ENCODE measurements at regions not wholly inside any gene's neighbourhood (a gene's known extent, or its start where the extent isn't known, plus 50 kb on each side); places are given as distances from the start of the nearest gene placed in this dataset.

GRCh38 chr6:25142506-25142905, 136.7 kb upstream of the CARMIL1 start:
- no peak for DNase-seq (ENCODE audit: low read depth)
- no peak overlapping the region for H3K4me3 ChIP-seq (ENCODE audit: low read depth, low read length)
- no peak for TF ChIP-seq CTCF (IDR thresholded peaks at IDR 0.05; ENCODE audit: low read depth, low read length, missing control alignments)

DNA sequence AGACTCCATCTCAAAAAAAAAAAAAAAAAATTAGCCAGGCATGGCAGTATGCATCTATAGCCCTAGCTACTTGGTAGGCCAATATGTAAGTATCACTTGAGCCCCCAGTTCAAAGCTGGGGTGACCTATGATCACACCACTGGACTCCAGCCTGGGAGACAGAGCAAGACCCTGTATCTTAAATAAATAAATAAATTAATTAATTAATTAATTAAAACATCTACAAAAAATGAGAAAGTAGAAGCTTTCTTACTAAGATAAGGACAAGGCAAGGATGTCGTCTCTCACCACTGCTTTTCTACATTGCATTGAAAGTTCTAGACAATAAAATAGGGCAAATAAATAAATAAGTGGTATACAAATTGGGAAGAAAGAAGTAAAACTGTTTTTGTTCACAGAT, 134.3 kb upstream of the CARMIL1 start:
- H3K4me3 ChIP-seq (ENCODE audit: low read depth, low read length): no peak overlapping the region
- TF ChIP-seq CTCF (IDR thresholded peaks at IDR 0.05; ENCODE audit: low read depth, low read length, missing control alignments): no peak
- DNase-seq (ENCODE audit: low read depth): no peak

DNA sequence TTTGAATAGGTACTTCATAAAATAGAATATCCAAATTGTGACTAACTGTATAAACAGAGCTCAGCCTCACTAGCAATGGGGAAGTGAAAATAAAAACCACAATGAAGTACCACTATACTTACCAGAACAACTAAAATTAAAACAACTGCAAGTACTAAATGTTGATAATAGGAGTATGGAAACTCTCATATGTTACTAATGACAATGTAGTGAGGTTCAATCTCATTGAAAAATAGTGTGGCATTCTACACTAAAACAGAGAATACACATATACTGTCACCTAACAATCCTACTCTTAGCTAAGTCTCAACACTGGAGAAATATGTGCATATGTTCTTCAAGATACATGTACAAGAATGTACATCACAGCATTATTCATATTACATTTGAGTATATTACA, 132.0 kb upstream of the CARMIL1 start:
- peak; percentile 52 for DNase-seq (ENCODE audit: low read depth)
- no peak for TF ChIP-seq CTCF (IDR thresholded peaks at IDR 0.05; ENCODE audit: low read depth, low read length, missing control alignments)

DNA sequence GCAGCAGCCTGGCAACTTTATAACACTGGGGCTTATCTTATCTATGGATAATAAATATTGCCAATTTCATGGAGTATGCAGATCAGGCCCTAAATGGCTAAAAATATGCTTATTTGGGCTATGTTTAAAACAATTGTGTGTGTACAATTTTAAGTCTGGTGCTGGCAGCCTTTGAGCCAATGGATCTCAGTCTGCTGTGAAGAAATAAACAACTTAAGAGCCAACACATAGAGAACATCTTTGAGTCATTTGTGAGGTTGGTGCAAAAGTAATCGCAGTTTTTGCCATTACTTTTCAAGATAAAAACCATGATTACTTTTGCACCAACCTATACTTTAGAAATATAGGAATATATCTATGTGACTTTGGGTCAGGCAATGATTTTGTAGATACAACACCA, 129.1 kb upstream of the CARMIL1 start:
- TF ChIP-seq CTCF (IDR thresholded peaks at IDR 0.05; ENCODE audit: low read depth, low read length, missing control alignments): no peak
- no peak overlapping the region for H3K4me3 ChIP-seq (ENCODE audit: low read depth, low read length)
- no peak for DNase-seq (ENCODE audit: low read depth)

More for the DNA sequence above, 132.0 kb upstream of the CARMIL1 start:
- no peak overlapping the region for H3K4me3 ChIP-seq (ENCODE audit: low read depth, low read length)

GRCh38 chr6:25150863-25151262, 128.3 kb upstream of the CARMIL1 start:
- TF ChIP-seq CTCF (IDR thresholded peaks at IDR 0.05; ENCODE audit: low read depth, low read length, missing control alignments): no peak
- DNase-seq (ENCODE audit: low read depth): no peak
- no peak overlapping the region for H3K4me3 ChIP-seq (ENCODE audit: low read depth, low read length)

GRCh38 chr6:25153079-25153478, 126.1 kb upstream of the CARMIL1 start:
- H3K4me3 ChIP-seq (ENCODE audit: low read depth, low read length): no peak overlapping the region
- no peak for DNase-seq (ENCODE audit: low read depth)
- TF ChIP-seq CTCF (IDR thresholded peaks at IDR 0.05; ENCODE audit: low read depth, low read length, missing control alignments): no peak

DNA sequence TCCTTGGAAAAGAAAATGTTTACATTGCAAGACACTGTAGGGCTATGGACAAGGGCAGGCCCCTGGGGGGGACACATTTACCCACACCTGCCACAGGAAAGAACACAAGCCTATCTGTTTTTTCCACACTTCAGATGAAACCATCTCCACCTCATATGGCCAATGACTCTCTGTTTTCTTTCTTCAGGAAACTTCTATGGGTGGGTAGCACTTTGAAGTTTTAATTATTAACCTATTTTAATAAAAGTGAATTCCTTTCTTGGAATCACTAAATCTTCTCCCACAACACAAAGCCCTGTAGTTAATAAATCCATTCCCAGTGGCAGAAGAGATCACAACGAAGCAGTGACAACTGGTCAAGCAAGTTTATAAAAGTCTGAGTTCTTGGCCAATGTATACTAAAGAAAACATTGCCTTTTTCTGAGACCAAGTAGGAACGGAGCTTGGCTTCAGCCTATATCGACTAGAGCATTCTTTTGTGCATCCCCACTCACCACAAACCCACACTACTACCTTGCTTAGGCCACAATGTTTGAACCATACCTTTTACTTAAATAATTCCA, 125.1 kb upstream of the CARMIL1 start:
- no peak for DNase-seq (ENCODE audit: low read depth)
- no peak overlapping the region for H3K4me3 ChIP-seq (ENCODE audit: low read depth, low read length)
- no peak for TF ChIP-seq CTCF (IDR thresholded peaks at IDR 0.05; ENCODE audit: low read depth, low read length, missing control alignments)
